Stomach (tissue), 4 donors: ENCODE measurements at regions not wholly inside any gene's neighbourhood (a gene's known extent, or its start where the extent isn't known, plus 50 kb on each side); places are given as distances from the start of the nearest gene placed in this dataset.

Source experiments
- POLR2AphosphoS5 ChIP-seq, 3 donors: sonication (generic); formaldehyde crosslinking; IDR thresholded peaks; one replicate each; pipeline ENCODE4 v1.6.1; 2016; ENCODE audit warnings: antibody characterized with exemption in 3 of 3
- TF ChIP-seq, protein P1 (sequence below), 7 experiments: fragments of 450-650 bp in 4 of 7; fragments of 200-600 bp in 3 of 7; sonication (generic) in 3 of 7; IDR thresholded peaks; one replicate each; pipeline ENCODE4 v1.5.1; 2016 to 2019; ENCODE audit warnings: antibody characterized with exemption in 7 of 7, control low read depth in 2 of 7, mild to moderate bottlenecking in 1 of 7

DNA sequence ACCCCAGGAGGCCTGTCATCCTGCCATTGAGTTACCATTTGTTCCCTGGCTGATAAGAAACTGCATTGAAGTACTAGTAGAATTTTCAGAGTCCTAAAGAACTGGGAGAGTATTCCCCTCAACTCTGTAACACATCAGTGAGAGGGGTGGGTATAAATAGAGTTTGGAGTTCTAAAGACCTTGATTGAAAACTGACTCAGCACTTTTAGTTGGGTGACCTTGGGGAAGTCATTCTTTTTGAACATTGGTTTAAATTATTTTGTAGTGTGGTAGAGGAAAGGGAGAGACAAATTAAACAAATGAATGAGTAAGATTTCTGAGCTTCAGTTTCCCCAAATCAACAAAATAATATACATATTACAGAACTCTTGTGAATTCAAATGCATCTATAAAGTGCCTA is 344.5 kb upstream of the THBS1 start:
- TF ChIP-seq, protein P1, sequence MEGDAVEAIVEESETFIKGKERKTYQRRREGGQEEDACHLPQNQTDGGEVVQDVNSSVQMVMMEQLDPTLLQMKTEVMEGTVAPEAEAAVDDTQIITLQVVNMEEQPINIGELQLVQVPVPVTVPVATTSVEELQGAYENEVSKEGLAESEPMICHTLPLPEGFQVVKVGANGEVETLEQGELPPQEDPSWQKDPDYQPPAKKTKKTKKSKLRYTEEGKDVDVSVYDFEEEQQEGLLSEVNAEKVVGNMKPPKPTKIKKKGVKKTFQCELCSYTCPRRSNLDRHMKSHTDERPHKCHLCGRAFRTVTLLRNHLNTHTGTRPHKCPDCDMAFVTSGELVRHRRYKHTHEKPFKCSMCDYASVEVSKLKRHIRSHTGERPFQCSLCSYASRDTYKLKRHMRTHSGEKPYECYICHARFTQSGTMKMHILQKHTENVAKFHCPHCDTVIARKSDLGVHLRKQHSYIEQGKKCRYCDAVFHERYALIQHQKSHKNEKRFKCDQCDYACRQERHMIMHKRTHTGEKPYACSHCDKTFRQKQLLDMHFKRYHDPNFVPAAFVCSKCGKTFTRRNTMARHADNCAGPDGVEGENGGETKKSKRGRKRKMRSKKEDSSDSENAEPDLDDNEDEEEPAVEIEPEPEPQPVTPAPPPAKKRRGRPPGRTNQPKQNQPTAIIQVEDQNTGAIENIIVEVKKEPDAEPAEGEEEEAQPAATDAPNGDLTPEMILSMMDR (IDR thresholded peaks at IDR 0.05): no peak
- no peak for TF ChIP-seq POLR2AphosphoS5 (IDR thresholded peaks at IDR 0.05)
